Stimulated activated naive CD8-positive, alpha-beta T cell treated with anti-CD3 and anti-CD28 coated beads, Interleukin-15, Interleukin-2, amounts not matched to agents 100 U/mL and 50 U/mL, for 24 hours (primary cell): ENCODE measurements at regions not wholly inside any gene's neighbourhood (a gene's known extent, or its start where the extent isn't known, plus 50 kb on each side); places are given as distances from the start of the nearest gene placed in this dataset.

ENCODE experiments used
- ATAC-seq: fragments of 150-1000 bp; cut with Tn5 transposase; one replicate; pipeline ENCODE4 v1.10.0; 2021
- DNase-seq: peaks from one replicate; pipeline ENCODE4 v3.0.0; 2021

DNA sequence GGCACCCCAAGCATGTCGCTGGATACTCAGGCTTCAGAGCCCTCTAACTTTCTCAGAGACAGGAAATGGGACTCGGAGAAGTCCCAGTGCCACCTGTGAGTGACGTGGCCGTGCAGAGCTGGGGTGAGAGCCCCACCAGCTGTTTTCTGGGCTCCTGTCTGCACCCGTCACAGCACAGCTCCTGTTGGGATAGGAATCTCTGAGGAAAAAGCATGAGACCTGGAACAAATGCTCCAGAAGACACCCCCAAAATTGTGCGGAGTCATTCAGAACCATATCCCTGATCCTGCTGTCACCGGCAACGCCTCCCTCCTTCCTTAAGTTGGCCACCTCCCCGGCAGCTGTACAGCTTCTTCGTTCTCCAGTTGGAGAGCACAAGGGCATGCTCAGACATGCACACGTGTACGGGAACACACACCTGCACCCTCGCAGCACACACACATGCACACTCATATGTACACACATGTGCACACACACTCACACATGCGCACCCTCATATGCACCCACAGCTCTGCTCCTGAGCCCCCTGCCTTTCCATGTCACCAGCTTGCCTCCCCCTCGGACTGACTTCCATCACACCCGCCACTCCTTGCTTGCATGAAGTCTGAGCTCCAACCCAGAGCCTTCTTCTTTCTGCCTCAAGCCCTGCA lies 1430.0 kb downstream of the BRD1 start:
- ATAC-seq, result no peak
- no peak for DNase-seq

DNA sequence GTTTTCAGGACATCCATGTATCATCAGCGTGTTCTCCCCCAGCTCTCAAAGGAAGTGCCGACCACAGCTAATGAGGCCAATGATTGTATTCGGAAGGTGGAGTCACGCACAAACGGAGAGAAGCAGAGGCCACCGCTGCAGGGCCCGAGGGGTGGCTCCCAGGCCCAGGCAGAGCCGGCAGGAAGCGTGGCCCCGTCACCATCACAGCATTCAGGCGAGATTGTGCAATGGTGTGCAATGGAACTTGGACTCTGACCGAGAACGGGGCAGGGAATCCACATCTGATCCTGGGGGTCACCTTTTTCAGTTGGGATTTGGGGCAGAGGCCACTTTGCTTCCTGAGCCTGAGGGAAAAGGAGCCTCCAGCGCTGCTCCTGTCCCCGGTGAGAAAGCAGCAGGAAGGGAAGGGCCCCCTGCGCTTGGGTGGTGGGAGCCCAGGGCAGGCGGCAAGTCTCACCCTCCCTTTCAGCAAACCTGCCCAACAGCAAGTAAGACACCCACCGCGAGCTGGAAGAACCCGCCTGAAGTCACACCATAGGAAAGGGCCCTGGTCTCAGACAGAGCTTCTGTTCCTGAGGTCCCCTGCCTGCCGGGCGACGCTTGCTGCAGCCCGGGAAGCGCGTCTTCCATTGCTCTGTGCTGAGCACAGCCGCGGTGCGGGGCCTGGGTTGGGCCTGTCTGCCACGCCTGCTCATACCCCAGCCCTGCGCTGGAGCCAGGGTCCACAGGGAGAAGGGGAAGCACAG lies 1430.7 kb downstream of the BRD1 start:
- ATAC-seq, result peak; percentile 23
- no peak for DNase-seq

DNA sequence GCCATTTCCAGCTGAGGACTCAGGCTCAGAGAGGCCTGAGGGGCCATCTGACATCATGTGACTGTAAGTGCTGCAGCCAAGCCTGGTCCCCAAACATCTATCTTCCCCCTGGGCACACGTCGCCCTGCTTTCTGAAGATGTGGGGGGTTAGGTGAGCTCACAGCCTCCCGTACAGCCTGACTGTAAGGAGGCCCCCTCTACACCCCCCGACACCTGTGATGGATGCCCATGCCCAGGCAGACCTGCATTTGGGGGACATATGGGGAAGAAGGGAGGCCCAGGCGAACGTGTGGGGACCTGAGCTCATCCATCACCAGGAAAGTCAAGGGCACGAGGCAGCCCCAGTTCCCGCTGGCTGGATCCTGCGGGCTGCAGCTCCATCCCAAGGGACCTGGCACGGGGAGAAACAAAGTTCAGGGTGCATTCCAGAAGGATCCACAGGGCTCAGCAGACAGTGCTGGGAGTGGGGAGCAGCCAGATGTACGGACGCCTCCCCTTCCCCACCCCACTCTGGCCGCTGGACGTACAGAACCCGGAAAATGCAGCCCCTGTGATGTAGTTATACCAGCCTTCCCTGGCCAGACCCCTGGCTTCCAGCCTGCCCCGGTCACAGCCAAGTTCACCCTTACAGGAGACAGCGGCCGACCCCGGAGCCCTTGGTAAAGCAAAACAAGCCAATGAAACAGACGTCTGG lies 1431.4 kb downstream of the BRD1 start:
- ATAC-seq (no peak), DNase-seq (no peak)

DNA sequence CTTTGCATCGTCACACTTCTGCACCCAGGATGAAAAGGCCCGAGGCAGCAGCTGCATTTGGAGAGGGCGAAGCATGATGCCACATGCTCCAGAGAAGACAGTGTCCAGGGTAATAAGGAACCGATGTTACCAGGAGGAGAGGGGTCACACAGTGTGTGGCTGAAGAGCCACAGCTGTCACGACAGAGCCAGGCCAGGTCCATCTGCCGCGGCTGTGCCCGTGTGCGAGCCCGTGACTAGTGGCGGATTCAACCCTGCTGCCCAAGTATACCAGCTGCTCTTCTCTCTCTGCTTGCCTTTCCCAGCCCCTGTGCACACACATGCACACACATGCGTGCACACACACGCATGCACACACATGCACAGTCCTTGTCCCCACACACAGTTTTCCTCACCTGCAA lies 1432.5 kb downstream of the BRD1 start:
- no peak for ATAC-seq
- DNase-seq, result no peak

DNA sequence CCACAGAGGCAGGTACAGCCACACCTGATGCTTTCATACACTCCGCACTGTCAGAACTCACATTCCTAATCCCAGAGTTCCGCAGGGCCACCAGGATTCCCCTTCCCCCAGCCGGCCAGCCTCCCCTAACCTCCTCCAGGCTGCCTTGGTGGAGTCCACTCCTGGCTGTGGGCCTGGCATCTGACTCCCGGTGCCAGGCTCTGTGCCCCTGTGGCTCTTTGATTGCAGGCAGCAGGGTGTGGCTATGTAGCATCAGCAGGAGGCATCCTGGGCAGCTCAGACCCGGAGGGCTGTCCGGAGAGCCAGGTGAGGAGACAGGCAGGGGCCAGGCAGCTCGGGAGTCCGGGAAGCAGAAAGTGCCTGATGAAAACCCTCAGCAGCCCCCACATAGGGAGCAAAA lies 1432.9 kb downstream of the BRD1 start:
- ATAC-seq (no peak), DNase-seq (no peak)

DNA sequence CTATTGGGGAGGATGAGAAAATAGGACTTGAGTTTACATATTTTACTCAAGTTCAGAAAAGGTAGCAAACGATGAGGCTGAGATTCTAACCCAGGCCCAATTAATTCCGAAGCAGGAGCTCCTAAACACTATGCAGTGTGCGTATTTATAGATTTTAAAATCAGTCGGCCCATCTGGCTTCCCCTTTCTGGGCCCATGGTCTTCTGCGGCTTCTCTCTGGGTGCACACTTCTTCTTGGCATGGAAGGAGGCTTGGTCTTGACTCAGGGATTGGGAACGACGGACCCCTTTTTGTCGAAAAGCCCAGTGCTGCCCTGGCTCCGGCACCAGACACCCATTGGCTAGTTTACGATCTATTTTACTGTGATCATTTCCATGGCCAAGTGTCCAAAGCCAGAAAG lies 1433.8 kb downstream of the BRD1 start:
- DNase-seq, result no peak
- no peak for ATAC-seq

DNA sequence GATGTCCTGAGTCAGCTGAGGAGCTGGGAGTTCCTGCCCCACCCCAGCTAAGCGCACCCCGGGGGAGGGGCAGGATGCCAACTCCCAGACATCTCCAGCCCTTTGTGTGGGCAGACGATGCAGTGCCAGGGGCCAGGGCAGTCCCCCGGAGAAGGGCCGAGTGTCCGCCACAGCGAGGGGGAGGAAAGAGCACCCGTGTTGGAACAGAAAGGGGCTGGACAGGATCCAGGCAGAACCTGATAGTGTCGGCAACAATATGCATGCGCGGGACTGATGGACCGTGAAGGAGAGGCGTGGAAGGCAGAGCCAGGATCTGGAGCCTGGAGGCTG lies 1434.7 kb downstream of the BRD1 start:
- DNase-seq, result no peak
- ATAC-seq, result no peak

DNA sequence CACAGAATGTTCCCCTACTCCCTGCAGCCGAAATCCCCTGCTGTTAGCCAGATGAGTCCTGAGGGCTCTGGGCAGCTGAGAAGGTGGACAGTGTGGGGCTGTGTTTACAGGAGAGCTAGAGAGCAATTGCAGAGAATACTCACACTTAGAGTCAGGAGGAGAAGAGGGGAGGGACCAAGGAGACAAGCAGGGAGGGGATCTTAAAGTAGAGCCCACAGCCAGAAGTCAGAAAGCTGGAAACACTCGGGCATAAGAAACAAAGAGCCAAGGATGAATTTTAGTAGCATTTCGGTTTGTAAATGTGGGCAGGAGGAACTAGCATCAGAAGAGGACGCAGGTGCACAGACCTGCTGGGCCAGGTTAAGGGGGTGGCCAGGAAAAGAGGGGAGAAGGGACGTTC lies 1435.9 kb downstream of the BRD1 start:
- no peak for DNase-seq

DNA sequence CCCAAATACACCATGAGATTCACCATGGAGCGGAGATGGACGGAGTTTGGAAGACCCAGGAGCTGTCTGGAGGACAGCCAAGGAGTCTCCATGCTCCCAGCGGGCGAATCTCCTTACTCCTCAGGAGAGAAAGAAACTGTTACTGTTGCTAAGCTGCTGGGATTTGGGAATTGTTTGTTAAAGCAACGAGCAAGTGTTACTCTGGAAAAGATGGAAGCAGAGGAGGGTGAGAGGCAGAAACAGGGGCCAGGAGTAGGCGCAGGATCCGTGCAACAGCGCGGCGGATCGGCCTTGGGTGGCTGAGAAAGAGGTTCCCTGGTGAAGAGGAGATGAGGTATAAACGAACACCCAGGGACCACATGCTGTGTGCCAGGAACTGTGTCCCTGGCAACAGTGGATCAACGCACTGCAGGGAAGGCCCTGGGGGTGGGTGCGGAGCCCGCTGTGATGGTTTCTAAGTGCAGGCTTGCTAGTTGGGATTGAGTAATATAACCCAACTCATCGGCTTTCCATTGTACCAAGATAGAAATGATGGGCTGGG lies 1436.4 kb downstream of the BRD1 start:
- ATAC-seq, result no peak
- no peak for DNase-seq

More for the DNA sequence above, 1435.9 kb downstream of the BRD1 start:
- no peak for ATAC-seq

DNA sequence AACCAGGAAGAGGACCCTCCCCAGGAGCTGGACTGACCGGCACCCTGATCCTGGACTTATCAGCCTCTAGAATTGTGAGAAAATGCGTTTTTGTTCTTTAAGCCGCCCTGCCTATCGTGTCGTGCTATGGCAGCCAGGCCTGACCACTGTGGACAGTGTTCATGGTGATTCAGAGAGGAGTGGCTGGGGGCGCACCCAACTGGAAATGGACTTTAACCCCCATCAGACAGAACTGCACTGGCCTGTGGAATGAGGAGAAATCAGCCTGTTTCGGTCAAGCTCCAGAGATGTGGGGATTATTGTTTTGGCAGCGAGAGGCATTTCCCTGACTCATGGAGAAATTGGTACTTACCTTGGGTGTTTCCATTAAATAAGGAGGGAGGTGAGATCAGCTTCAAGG lies 1437.8 kb downstream of the BRD1 start:
- no peak for ATAC-seq
- DNase-seq, result no peak

DNA sequence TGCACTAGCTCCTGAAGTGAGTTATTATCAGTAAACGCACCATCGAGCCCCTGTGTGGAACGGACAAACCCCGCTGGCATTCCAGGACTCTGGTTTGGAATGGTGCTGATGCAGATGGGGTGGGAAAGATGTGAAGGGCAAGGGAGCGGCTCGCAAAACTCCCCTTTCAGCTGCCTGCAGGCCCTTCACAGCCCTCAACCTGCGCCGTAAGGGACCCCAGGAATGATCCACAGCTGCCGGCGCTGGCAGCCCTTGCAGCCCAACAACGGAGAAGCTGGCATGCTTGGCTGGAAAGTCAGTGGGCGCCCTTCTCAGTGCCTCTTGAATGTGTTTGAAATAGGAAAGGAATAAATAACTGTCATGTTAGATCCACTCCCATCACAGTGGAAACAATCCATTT lies 1445.5 kb downstream of the BRD1 start:
- DNase-seq, result no peak
- ATAC-seq, result no peak

DNA sequence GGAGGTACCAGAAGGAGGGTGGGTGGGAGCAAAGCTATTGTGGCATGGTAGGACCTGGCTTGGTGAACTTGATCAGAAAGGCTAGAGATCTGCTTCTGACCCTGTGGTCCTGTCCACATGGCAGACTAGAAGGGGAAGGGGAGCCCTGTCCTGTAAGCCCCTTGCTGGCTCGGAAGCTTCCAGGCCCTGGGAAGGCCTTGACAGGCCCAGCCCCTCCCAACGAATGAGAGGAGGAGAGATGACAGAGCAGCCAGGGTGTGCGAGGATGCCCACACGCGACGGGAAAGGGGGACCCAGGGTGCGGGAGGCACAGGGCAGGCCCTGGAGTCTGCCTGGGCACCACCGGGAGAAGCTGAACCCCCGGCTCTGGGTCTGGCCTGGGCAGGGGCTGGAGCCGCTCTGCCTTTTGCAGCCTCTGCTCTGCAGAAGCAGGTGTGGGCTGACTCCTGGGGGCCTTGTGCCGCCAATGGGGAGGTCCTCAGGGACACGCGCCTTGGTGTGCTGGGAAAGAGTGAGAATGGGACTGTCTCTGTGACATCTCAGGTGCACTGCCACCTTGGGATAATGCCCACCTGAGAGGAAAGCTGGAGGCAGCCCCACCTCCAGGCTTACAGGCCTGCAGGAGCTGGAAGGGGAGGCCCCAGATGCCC lies 1447.5 kb downstream of the BRD1 start:
- no peak for ATAC-seq

DNA sequence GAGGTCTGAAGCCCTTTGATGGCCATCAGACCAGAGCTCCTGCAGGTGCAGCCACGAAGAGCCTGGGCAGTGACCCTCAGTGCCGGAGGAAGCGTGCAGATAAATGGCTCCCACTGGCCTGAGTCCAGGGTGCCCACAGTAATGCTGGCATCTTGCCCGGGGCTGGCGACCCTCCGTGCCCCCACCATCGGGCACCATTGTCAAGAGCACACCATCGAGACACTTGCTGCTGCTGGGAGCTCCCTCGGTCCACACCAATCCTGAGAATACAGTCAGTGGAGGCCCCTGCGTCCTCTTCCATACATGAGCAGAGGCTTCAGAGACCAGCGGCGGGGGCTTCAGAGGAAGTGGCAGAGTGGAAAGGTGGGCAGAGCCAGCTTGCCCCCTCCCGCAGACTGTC lies 1448.3 kb downstream of the BRD1 start:
- ATAC-seq (no peak), DNase-seq (no peak)

More for the DNA sequence above, 1447.5 kb downstream of the BRD1 start:
- DNase-seq, result no peak

DNA sequence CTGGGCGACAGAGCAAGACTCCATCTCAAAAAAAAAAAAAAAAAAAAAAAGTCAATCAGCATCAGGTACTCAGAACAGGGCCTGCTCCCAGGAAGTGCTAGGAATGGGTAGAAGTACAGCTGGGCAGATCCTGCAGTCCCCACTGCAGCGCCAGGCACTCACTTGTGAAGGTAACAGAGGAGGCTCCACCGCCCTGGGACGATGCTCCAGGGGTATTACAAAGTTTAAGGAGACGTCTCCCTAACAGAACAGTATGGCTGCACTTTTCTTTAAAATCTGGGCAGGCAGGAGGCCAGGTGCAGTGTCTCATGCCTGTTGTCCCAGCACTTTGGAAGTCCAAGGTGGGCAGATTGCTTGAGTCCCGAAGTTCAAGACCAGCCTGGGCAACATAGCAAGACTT lies 1449.0 kb downstream of the BRD1 start:
- ATAC-seq (no peak), DNase-seq (no peak)

DNA sequence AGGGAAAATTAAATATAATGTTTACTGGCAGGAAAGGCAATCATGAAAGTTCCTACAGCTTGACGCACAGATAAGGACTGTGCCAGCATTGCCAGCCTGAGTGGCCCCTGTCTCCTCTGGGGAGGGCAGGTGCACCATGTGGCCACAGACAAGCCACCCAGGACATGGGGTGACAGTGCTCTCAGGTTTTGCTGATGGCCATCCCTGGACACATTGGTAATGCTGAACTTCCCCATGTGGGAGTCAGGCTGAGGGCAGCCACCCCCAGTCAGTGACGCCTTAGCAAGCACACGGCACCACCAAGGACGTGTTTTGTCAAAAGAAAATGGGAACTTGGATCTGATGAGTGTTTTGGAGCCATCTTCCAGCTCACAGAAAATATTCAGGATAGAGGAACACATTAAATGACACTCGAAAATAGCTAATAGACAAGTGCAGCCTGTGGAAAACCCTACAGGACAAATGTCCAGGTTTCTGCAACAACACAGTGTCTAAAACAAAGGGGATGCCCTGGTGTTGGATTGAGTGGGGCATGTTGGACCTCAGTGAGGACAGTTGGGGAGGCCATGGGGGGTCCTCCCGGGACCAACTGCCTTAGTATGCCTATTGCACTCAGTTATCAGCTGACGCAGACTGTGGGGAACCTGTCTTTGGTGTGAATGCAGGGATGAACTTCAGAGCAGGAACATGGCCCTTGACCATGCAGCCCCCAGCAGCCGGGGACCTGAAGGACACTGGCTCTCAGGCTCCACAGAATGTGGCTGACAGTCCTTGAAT lies 1450.5 kb downstream of the BRD1 start:
- DNase-seq, result no peak
- ATAC-seq, result no peak

DNA sequence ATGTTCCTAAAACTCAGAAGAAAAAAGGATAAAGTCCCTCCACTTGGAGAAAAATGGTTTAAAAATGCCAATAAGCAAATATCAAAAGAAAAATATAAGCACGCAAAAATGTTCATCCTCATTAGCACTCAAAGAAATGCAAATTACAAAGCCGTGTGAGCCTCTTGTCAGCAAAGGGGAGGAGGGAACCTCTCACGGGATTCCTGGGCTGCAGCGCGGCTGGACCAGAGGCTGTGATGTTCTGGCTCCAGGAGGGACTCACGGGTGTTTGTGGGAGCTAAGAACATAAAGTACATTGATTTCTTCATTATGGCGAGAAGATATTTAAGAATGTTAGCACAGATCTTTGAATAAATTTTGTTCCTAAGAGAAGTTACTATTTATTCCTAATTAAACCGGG lies 1451.2 kb downstream of the BRD1 start:
- DNase-seq (no peak), ATAC-seq (no peak)

DNA sequence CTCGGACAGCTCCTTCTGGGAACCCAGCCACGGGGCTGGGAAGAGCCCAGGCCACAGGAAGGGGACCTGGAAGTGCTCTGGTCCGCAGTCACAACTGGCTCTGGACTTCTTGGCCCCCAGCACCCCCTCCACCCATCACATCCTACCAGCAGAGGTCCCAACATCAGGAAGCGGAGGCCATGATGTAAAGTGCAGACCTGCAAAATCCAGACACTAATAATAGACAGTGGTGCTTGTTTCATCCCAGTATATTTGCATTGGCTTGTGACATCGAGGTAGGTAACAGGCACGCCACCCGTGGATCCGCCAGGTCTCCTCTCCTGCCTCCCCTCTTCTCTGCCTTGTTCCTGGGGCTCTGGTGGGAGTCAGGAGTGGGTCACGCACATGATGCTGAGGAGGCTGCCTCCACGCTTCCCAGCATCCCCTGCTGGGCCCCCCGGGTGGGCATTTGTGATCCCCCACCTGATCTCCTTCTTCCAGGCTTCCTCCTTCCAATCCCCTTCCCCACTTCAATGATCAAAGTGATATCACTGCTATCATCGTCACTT lies 1454.0 kb downstream of the BRD1 start:
- DNase-seq (no peak), ATAC-seq (no peak)

DNA sequence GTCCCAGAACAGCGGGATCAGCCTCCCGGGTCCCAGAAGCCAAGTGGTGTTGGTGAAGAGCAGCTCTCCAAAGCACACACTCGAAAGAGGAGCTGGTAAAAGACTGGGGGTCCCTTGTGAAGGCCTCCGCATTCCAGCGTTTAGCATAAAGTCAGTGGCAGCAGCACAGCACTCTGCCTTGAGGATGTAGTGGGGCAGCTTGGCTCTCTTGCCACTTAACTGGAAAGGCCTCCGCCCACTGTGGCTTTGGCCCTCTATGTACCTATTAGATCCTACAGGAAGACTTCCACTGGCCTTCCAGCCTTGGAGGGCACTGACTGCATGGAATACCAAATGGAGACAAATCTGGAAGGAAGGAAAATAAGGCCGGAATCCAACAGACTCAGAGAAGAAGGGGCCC lies 1455.3 kb downstream of the BRD1 start:
- DNase-seq, result no peak
- no peak for ATAC-seq

DNA sequence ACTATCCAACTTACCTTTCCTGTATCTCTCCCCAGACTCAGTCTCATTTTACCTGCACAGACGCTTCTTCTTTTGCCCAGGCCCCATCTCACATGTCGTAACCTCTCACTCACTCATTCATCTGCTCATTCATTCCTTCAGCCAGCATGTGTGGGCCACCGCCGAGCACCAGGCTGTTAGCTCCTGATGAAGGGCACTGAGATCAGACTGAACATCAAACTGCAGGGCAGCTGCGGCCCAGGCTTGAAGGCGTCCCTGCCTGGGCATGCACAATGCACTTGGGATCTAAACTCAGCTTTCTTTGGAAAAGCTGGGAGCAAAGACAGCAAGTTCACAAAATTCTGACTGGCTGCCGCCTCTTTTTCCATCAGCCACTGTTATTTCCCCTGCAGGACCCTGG lies 1456.3 kb downstream of the BRD1 start:
- ATAC-seq, result no peak
- no peak for DNase-seq

DNA sequence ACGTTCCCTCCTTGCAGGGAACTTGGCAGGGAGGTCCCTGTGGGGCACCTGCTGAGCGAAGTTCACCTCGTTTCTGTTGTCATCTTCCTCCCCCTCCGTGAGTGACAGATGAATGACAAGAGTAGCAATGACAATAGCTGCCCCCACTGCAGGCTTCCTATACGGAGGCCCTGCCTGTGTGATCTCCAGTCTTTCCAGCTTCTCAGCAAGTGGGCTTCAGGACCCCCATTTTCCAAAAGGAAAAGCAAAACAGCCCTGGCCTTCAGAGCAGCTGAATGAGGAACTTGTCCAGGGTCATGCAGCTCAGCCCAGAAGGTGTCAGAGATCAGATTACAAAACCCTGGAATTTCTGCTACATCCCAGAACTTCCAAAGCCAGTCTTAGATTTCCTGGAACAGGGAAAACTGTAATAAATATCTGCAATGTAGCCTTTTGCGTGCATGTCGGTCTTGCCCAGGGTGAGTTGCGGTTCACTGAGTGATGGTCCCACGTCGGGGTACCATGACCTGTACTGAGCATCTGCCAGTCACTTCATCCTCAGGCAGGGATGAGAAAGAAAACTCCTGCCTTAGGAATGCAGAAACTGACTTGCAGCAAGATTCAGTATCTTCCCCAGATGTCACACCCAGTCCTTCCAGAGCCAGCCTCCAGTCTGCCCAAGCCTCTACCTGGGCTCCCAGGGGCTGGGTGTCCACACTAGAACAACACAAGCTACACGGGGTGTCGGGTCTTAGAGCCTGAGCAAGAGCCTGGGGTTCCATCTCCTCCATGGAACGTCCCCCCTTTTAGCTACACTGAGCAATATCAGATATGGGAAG lies 1457.0 kb downstream of the BRD1 start:
- ATAC-seq (no peak), DNase-seq (no peak)
